ENCODE measurements at regions not wholly inside any gene's neighbourhood (a gene's known extent, or its start where the extent isn't known, plus 50 kb on each side); places are given as distances from the start of the nearest gene placed in this dataset.

GRCh38 chr18:65429601-65430000, 321.2 kb upstream of the CDH7 start:
- Histone ChIP-seq H3K27me3 (ENCODE audit: control insufficient read depth, insufficient read depth, low read length) (no peaks in the 10 kb centered on the region), H3K27ac (no peak overlapping the region), H3K79me2 (no peaks in the 10 kb centered on the region), H3K4me3 (ENCODE audit: low read depth, low read length) (no peak overlapping the region), H3K4me2 (ENCODE audit: low read length) (no peak overlapping the region), H3K9ac (no peak overlapping the region), H3K9me3 (ENCODE audit: control insufficient read depth, low read length) (no peaks in the 10 kb centered on the region), H3K4me1 (no peaks in the 10 kb centered on the region), H2AFZ (no peak overlapping the region), H3K36me3 (ENCODE audit: control insufficient read depth, insufficient read depth, low read length) (no peaks in the 10 kb centered on the region)
- no peak for TF ChIP-seq CTCF (IDR thresholded peaks at IDR 0.05)

GRCh38 chr18:65425366-65425765, 325.4 kb upstream of the CDH7 start:
- Histone ChIP-seq H2AFZ (no peak overlapping the region), H3K79me2 (no peaks in the 10 kb centered on the region), H3K36me3 (ENCODE audit: control insufficient read depth, insufficient read depth, low read length) (no peaks in the 10 kb centered on the region), H3K4me3 (ENCODE audit: low read depth, low read length) (no peak overlapping the region), H3K9me3 (ENCODE audit: control insufficient read depth, low read length) (no peaks in the 10 kb centered on the region), H3K4me2 (ENCODE audit: low read length) (no peak overlapping the region), H3K4me1 (no peaks in the 10 kb centered on the region), H3K27ac (no peak overlapping the region), H3K27me3 (ENCODE audit: control insufficient read depth, insufficient read depth, low read length) (no peaks in the 10 kb centered on the region), H3K9ac (no peak overlapping the region)
- TF ChIP-seq CTCF (IDR thresholded peaks at IDR 0.05), result no peak

GRCh38 chr18:65423776-65424175, 327.0 kb upstream of the CDH7 start:
- Histone ChIP-seq H3K9ac (no peak overlapping the region), H2AFZ (no peak overlapping the region), H3K4me3 (ENCODE audit: low read depth, low read length) (no peak overlapping the region), H3K4me2 (ENCODE audit: low read length) (no peak overlapping the region), H3K36me3 (ENCODE audit: control insufficient read depth, insufficient read depth, low read length) (no peaks in the 10 kb centered on the region), H3K27me3 (ENCODE audit: control insufficient read depth, insufficient read depth, low read length) (no peaks in the 10 kb centered on the region), H3K4me1 (no peaks in the 10 kb centered on the region), H3K9me3 (ENCODE audit: control insufficient read depth, low read length) (no peaks in the 10 kb centered on the region), H3K79me2 (no peaks in the 10 kb centered on the region), H3K27ac (no peak overlapping the region)
- no peak for TF ChIP-seq CTCF (IDR thresholded peaks at IDR 0.05)

- TF ChIP-seq CTCF (IDR thresholded peaks at IDR 0.05), result no peak
- no peak overlapping the region for H2AFZ ChIP-seq
- no peaks in the 10 kb centered on the region for H3K79me2 ChIP-seq
- H3K9me3 ChIP-seq (ENCODE audit: control insufficient read depth, low read length), result no peaks in the 10 kb centered on the region
- no peak overlapping the region for H3K9ac ChIP-seq
- no peak overlapping the region for H3K27ac ChIP-seq
- no peaks in the 10 kb centered on the region for H3K36me3 ChIP-seq (ENCODE audit: control insufficient read depth, insufficient read depth, low read length)
- H3K4me3 ChIP-seq (ENCODE audit: low read depth, low read length), result no peak overlapping the region
- H3K27me3 ChIP-seq (ENCODE audit: control insufficient read depth, insufficient read depth, low read length), result no peaks in the 10 kb centered on the region
- no peaks in the 10 kb centered on the region for H3K4me1 ChIP-seq
- no peak overlapping the region for H3K4me2 ChIP-seq (ENCODE audit: low read length)
Observed at GRCh38 chr18:65422544-65423136, 328.2 kb upstream of the CDH7 start.

- H3K79me2 ChIP-seq, result no peaks in the 10 kb centered on the region
- no peak overlapping the region for H3K4me2 ChIP-seq (ENCODE audit: low read length)
- H3K36me3 ChIP-seq (ENCODE audit: control insufficient read depth, insufficient read depth, low read length), result no peaks in the 10 kb centered on the region
- no peaks in the 10 kb centered on the region for H3K9me3 ChIP-seq (ENCODE audit: control insufficient read depth, low read length)
- no peak overlapping the region for H3K27ac ChIP-seq
- H2AFZ ChIP-seq, result no peak overlapping the region
- H3K4me1 ChIP-seq, result no peaks in the 10 kb centered on the region
- no peaks in the 10 kb centered on the region for H3K27me3 ChIP-seq (ENCODE audit: control insufficient read depth, insufficient read depth, low read length)
- H3K9ac ChIP-seq, result no peak overlapping the region
- TF ChIP-seq CTCF (IDR thresholded peaks at IDR 0.05), result no peak
- no peak overlapping the region for H3K4me3 ChIP-seq (ENCODE audit: low read depth, low read length)
Observed at GRCh38 chr18:65415098-65415497, 335.7 kb upstream of the CDH7 start.
